Stimulated activated CD4-positive, alpha-beta T cell treated with anti-CD3 and anti-CD28 coated beads, Interleukin-12 subunit alpha, Interleukin-12 subunit beta, amount 100 ng/mL, for 48 hours (primary cell): ENCODE measurements at regions not wholly inside any gene's neighbourhood (a gene's known extent, or its start where the extent isn't known, plus 50 kb on each side); places are given as distances from the start of the nearest gene placed in this dataset.

Experiments
- DNase-seq, 3 donors: peaks; one replicate each; pipeline ENCODE4 v3.0.0-alpha.2; 2020; ENCODE audit warnings: low read depth in 2 of 3, low spot score in 1 of 3

DNA sequence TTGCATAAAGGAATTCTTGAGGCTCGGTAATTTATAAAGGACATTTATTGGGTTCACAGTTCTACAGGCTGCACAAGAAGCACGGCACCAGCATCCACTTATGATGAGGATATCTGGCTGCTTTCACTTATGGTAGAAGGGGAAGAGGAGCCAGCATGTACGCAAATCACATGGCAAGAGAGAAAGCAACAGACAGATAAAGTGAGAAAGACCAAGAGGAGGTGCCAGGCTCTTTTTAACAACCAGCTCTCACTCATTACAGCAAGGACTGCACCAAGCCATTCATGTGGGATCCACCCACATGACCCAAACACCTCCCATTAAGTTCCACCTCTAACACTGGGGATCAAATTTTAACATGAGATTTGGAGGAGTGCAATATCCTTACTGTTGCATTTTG lies 1198.2 kb downstream of the ADGRL3 start:
- no peak for DNase-seq

DNA sequence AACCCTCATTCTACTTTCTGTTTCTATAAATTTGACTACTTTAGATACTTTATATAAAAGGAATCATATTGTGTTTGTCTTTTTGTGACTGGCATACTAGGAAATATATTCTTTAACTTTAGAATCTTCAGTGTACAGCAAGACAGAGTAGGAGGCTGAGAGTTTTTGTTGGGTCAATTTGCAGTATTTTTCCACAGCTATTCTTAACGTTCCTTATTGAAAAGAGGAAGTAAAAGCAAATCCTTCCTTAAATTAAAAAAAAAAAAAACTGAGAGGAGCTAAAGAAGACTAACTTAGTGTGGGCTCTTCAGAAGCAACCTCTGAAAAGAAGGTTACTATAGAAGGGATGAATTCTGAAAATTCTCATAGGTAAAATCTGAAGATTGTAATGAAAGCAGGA lies 1194.6 kb downstream of the ADGRL3 start:
- no peak for DNase-seq

DNA sequence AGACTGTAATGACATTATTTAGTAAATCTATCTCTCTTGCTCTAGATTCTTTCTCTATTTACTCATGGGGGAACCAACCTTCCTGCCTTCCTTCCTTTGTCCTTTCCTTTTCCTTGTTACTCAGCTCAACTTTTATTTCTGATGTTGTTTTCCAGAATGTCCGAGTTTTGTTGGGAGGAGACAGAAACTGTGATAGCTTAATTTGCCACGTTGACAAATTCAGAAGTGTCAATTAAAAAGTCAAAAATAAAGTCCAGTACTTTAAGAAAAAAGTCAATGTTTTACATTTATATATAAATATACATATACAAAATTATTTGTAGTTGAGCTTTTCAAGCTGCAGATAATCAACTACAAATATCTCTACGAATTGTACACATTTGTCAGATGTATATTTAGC lies 1187.7 kb downstream of the ADGRL3 start:
- no peak for DNase-seq

DNA sequence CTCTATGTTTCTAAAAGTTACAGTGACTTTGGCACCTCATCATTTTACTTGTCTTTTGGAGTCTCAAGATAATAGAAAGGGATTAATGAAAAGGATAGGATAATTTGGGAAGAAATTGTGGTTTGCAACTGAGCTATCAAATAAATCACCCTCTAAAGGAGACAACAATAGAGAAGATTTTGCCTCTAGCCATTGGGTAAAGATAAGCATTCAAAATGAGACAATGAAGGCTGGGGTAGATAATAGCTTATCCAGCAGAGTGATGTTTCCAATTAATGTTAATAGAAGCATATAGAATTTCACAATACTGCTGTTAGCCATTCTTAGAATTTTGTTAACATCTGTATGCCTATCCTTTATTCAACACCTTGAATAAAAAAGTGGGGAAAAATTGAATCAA lies 1177.6 kb downstream of the ADGRL3 start:
- DNase-seq, result no peak

DNA sequence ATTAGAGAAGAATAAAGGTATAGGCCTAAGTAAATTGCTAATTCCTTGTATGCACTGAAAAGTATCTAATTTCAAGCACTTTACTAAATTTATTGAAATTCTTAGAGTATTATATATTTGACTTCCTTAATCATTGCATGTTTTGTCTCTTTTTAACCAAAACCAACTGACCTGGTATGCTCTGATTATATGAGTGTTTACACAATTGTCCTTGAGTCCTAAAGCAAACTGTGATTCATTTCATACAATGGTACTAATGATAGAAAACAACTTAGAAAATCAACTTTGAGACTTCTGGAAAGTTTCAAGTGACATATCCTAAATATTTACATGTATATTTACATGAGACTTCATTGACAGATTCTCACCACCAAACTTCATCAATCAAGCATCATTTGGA lies 1177.1 kb downstream of the ADGRL3 start:
- DNase-seq, result no peak

DNA sequence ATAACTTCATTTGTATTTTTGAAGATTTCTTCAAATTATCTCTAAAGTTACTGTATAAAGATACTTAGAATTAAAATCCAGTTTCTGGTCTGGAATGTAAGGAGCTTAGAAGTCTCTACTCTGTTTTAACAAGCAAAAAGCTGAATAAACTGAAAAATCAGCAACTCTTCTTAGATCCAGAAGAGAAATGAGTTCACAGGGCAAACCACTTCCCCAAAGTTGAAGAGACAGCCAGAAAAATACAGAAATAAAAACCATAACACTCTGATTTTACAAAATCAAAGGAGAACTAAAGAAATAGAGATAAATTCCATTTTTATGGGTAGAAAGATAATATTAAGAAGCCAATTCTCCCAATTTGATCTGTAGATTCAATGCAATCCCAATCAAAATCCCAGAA lies 1166.8 kb downstream of the ADGRL3 start:
- no peak for DNase-seq

DNA sequence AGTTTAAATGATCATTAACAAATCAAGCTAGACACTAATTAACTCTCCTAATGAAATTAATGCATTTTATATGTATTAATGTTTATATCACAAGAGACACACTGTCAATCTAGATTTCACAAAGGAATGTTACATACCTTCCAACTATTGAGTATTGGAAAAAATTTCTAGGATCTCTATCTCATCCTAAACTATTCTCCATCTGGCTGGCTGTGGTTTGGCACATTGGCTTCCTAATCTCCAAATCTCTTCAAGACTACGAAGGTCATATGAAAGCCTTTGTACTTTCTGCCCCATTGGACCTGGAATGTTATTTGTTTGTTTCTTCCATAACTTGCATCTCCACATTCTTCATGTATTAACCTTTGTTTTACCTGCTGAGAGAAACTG lies 1160.0 kb downstream of the ADGRL3 start:
- DNase-seq, result no peak

DNA sequence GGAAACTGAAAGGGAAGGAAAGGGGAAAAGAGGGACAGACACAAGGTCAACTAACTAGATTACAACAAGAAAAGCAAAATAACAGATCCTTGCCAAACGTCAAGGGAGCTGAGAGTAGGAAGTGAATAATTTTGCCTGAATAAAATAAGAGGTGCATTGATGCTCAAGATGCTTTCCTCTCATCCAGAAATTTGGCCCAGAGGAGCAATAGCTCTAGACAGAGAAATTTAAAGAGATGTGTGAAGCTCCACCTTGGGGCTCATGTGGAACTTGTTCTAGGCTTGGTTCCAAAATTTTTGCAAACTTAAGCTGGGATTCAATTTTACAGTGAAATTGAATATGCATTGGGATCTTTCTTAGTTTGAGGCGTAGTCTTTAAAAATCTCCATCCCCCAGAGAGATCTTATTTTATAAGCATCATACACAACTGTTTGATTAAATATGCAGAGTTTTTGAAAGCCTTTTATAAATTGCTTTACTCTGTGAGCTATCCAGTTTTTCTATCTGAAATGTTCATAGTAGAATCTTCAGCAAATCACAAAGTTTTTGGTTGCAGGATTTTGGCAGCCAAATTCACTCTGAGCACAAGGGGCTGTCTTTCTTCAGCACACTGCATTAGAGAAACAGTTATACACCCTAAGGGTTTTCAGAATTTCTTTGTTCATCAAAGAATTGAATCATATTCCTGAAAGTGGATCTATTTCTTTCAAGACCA lies 1159.5 kb downstream of the ADGRL3 start:
- no peak for DNase-seq

DNA sequence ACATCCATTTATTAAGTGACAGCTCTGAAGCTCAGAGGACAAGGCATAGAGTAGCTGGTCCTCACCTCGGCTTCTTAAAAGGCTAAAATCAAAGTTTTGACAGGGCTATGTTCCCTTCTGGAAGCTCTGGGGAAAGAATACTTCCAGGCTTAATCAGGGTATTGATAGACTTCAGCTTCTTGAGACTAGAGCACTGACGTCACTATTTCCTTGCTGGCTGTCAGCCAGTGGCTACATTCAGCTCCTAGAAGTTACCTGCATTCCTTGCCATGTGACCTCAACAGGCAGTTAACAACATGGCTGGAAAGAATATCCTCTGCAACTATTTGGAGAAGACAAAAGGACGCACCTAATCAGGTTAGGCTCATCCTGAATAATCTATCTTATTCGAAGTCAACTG lies 1144.8 kb downstream of the ADGRL3 start:
- no peak for DNase-seq

DNA sequence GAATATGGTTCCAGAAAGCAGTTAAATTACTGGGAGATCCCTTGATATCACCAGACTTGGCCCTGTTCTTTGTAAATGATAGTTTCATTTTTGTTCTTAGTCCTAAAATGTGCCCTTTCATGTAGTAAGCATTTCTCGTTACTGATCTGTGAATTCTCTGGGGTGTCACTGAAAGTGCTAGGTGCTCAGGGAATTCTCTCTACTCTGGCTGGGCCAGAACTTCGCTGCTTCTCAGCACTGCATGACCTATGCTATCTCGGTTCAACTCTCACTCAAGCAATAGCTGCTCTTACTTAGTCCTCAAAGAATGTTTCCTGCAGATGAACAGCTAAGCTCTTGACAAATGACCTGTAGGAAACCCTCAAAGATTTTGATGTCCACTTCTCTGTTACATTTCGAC lies 1144.3 kb downstream of the ADGRL3 start:
- DNase-seq, result no peak

DNA sequence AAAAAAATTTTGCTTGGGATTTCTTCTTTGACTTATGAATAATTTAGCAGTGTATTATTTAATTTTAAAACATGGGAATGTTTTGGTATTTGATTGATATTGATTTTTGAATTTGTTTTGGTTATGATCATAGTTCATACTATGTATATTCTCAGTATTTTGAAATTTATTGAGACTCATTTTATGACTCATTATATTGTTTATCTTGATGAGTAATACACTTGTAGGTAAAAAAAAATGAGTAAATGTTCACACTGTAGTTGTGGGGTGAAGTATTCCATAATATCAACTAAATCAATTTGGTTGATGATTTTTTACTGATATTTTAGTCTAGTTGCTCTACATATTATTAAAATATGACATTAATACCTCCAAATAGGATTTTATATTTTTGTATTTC lies 1142.2 kb downstream of the ADGRL3 start:
- DNase-seq, result no peak

DNA sequence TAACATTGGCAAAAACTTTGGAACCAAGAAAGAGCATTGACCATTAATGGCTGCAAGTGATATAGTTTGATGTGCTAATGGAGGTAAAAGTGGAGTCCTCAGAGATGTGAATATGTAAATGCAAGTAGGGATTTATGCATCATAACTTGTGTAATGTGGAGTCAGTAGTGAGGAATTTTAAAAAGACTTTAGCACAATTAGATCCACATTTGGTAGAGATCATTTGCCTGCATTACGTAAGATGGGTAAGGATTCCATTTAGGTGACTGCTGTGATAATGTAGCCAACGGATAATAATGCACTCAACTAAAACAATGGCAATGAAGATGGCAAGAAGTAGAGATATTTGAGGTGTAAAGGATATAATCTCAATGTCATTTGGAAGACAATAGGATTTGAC lies 1128.4 kb downstream of the ADGRL3 start:
- no peak for DNase-seq

DNA sequence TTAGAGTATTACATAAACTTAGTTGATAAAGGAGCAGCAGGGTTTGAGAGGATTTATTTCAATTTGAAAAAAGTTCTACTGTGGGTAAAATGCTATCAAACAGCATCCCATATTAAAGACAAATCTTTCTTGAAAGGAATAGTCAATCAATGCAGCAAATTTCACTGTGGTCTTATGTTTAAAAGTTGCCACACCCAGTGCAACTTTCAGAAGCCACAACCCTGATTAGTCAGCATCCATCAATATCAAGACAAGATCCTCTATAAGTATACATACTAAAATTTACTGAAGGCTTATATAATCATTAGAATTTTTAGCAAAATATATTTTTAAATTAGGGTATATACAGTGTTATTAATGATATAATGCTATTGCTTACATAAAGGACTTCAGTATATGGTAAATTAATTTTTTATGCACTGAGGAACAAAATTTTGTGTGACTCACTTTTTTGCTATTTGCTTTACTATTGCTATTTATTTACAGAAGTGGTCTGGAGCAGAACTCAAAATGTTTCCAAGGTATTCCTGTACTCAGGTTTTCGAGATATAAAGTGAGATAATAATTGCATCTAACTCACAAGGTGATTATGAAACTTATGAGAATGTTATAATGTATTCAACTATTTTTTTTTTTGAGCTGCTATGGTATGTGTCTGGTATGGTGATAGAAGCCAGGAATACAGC lies 1127.6 kb downstream of the ADGRL3 start:
- no peak for DNase-seq

DNA sequence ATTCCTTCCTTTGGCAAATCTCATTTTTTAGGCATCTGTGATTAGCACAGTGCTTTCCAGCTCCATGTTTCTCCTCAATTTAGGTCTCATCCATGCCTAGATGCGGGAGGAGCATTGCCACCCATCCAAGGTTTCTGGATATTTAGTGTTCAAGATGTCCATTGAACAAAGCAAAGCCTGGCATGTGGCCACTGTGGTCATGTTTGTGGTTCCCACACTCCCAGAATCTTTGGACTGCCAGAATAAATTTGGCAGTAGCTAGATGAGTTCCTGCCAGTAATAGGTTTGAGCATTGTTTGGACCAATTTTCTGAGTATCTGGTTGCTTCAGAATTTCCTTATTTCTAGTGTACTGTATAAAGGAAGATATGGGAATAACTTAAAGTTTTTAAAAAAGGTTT lies 1124.1 kb downstream of the ADGRL3 start:
- no peak for DNase-seq

DNA sequence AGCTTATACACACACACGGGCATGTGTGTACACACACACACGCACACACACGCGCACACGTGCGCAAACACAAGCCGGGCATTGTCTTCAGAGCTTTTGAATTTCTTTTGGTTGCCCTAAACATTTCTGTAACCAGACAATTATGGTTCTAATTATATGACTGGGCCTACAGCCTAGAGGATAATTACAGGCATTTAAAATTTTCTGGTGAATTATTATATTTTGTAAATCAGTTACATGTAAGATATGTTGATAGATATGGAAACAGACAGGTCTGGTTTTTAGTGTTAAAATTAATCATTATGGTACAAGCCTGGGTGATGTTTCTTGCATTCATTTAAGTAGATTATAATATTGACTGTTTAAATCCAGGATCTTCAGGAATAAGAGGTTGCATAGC lies 1120.5 kb downstream of the ADGRL3 start:
- DNase-seq, result no peak

DNA sequence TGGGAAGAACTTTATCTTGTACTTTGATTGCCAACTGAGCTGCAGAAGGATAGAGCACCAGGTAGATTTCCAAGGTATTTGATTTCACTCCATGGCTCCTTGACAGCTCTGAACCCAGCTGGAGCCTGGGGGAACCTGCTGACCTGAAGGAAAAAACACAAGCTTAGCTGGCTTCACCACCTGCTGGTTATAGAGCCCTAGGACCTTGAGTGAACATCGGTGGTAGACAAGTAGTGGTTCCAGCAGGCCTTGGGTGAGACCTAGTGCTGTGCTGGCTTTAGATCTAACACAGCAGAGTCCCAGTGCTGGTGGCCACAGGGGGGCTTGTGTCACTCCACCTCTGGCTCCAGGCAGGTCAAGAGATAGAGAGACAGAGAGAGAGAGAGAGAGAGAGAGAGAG lies 1102.6 kb downstream of the ADGRL3 start:
- no peak for DNase-seq

DNA sequence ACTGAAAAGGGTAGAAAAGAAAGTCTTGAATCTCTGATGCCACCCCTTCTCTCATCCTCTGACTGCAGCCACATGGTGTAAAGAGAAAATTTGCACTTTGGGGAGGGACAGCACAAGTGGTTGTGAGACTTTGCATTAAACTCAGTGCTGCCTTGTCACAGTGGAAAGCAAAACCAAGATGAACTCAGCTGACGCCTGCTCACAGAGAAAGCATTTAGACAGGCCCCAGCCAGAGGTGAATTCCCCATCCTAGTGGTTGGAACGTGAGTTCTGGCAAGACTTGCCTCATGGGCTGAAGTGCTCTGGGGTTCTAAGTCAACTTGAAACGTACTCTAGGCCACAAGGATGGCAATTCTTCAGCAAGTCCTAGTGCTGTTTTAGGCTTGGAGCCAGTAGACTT lies 1101.4 kb downstream of the ADGRL3 start:
- DNase-seq, result no peak

DNA sequence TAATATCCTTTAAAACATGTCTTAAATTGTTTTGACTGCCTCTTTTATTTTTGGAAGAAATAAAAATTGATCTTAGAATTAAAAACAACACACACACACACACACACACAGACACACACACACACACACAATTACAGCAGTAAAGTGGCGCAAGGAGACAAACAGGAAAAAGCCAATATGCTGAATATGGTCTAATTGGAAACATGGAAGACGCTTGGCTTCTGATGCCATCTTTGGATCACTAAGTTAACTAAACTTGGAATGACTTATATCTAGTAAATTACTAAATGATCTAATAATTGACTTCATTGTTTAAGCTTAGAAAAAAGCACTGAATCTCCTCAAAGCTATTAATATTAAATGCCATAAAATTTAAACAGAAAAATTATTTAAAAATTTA lies 1093.4 kb downstream of the ADGRL3 start:
- DNase-seq, result no peak

DNA sequence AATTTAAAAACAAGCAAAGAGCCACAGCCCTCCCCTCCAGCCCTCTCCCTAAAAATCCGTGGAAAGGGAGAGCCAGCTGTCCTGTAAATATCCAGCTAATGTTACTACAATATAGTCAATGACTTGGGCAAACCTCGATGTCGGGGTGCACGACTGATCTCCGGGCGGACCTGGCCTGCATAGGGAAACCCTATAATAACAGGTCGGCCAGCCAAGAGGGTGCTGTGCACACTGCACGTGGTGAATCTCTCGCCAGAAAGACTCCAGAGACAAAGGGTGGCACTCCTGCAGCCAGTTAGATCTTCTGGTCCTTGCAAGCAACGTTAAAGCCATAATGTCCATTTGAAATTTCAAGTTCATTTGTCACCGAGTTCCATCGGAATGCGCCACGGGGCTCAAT lies 1092.8 kb downstream of the ADGRL3 start:
- no peak for DNase-seq

DNA sequence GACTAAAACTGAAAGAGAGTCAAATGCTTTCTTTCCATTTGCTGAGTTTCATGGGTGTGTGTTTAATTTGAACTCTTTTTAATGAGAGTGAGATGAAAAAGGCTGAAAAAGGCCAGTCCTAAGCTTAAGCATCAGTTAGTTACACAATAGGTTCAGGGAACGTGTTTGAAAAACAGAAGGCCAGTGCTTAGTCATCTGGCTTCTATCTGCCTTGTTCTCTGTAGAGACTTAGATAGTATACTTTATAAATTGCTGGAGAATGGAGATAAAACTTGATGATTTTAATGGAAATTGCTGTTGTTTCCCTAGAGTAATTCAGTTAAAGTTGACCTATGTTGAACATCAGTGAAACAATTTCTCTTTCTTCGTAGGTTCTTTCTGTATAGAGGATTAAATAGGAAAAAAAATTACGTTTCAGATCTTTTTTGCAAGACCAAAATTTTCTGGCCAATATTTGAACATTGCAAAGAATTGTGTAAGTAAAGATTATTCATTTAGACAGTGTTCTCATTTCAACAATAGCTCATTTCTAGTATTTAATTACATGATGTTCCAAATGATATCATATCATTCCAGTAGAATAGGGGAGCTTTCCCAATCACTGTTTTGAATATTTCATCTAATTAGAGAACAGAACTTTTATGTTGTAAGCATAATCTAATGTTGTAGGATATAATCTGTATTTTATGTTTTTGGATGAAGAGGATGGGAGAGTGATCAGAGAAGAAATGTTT lies 1088.8 kb downstream of the ADGRL3 start:
- DNase-seq, result no peak

DNA sequence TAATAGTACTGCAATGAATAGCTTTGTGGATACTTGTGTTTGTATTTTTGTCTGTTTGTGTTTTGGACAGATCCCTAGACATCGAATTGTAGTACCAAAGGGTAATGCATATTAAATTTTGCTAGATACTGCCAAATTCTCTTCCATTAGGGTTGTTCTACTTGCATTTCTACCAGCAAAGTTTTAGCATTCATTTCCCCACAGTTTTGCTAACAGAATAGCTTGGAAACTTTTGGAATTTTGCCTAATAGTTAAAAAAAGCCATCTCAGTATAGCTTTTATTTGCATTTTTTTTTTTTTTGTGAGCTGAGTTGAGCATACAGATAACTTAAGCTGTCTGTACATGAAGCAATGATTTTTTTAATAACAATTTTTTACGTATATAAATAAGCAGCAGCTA lies 1084.9 kb downstream of the ADGRL3 start:
- no peak for DNase-seq

DNA sequence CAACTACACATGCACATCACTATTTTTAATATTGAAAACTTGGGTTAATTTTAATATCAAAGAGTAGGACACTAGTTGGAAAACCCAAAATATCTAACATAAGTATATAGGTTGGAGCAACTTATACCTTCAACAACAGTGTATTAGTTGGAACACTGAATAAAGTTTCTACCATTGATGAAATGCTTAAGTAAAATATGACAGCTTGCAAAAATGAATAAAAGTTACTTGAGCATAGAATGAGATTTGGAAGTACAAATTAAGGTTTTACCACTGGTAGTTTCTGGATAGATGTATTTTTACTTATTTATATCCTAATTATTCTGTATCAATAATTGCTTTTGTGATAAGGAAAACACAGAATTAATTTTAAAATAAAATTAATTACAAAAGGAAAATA lies 1079.6 kb downstream of the ADGRL3 start:
- no peak for DNase-seq

DNA sequence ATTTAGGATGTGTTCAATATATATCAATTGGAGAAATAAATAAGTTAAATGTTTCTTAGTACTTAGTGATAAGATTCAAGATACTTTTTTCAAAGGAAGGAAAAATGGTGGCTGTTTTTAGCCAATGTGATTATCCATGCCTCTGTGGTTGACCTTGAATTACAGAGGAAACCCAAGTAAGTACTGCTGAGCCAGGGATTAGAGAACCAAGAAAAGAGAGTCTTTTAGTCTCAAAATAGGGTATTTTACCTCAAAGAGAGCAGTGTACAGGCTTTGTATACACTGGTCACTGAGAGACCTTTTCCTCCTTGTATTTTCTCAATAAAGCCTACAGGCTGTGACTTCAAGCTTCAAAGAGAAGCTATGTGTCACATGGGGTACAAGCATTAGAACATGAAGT lies 1075.3 kb downstream of the ADGRL3 start:
- DNase-seq, result no peak
